H1 (cell line): ENCODE measurements at regions not wholly inside any gene's neighbourhood (a gene's known extent, or its start where the extent isn't known, plus 50 kb on each side); places are given as distances from the start of the nearest gene placed in this dataset.
A peak's percentile ranks its signal among the peaks of the same experiment; 100 is the strongest.

ENCODE experiments used
- CTCF ChIA-PET: fragments of 300-600 bp; sonication (Branson Sonifier 250); formaldehyde crosslinking; loops from one replicate; lab custom pipeline; 2021; ENCODE audit not compliant: partially characterized antibody; lab: Charles Lee
- POLR2A ChIA-PET: fragments of 300-600 bp; sonication (Branson Sonifier 250); formaldehyde crosslinking; loops from one replicate; lab custom pipeline; 2021; ENCODE audit warnings: inconsistent platforms; ENCODE audit not compliant: partially characterized antibody; lab: Charles Lee
- DNase-seq, 2 experiments: peaks; one replicate each; pipeline versions ENCODE4 v3.0.0 to v3.0.0-alpha.2; 2010 to 2022; ENCODE audit warnings: low spot score in 2 of 2, low read depth in 1 of 2, mixed read lengths in 1 of 2
- FAIRE-seq: peaks from 2 replicates; lab custom pipeline; 2011; peaks lifted over from hg19 to GRCh38; lab: Jason Lieb, UNC
- H2AFZ ChIP-seq: 2 replicates; pipeline ENCODE4 v1.8.1; 2012; ENCODE audit warnings: low read length, inconsistent platforms
- H2AK5ac ChIP-seq: 2 replicates; pipeline ENCODE4 v1.6.1; 2013; ENCODE audit warnings: low read depth, low read length
- H2BK120ac ChIP-seq: replicated peaks from 2 replicates; pipeline ENCODE3; 2013; ENCODE audit warnings: low read depth, low read length, inconsistent platforms
- H2BK12ac ChIP-seq: 2 replicates; pipeline ENCODE4 v1.6.1; 2013; ENCODE audit warnings: low read depth, low read length
- H2BK15ac ChIP-seq: 2 replicates; pipeline ENCODE4 v1.6.1; 2013; ENCODE audit warnings: low read length
- H2BK20ac ChIP-seq: 2 replicates; pipeline ENCODE4 v1.6.1; 2013; ENCODE audit warnings: low read length
- H2BK5ac ChIP-seq: 2 replicates; pipeline ENCODE4 v1.6.1; 2013; ENCODE audit warnings: low read depth, low read length
- H3K14ac ChIP-seq: 2 replicates; pipeline ENCODE4 v1.6.1; 2013; ENCODE audit warnings: inconsistent platforms; ENCODE audit not compliant: insufficient read length
- H3K18ac ChIP-seq: 2 replicates; pipeline ENCODE4 v1.6.1; 2013; ENCODE audit warnings: low read length; ENCODE audit errors: extremely low read depth
- H3K23ac ChIP-seq: 2 replicates; pipeline ENCODE4 v1.6.1; 2013; ENCODE audit warnings: inconsistent platforms; ENCODE audit not compliant: insufficient read length
- H3K23me2 ChIP-seq: 2 replicates; pipeline ENCODE4 v1.6.1; 2013; ENCODE audit warnings: low read depth, low read length
- H3K27ac ChIP-seq: 2 replicates; pipeline ENCODE4 v1.6.1; 2011; ENCODE audit warnings: low read depth, low read length, inconsistent platforms
- H3K27me3 ChIP-seq, 4 experiments: replicated peaks in 1 of 4; 1 replicate in 1 of 4; 2 replicates in 3 of 4; pipeline versions ENCODE4 v1.6.1 to v1.8.1; 2011 to 2013; ENCODE audit warnings: low read length in 3 of 4, mild to moderate bottlenecking in 3 of 4, inconsistent platforms in 2 of 4, mixed read lengths in 2 of 4, moderate library complexity in 1 of 4; ENCODE audit not compliant: control insufficient read depth in 3 of 4, insufficient read depth in 3 of 4; ENCODE audit errors: extremely low read depth in 1 of 4
- H3K36me3 ChIP-seq, 4 experiments: 2 replicates each; pipeline versions ENCODE4 v1.6.1 to v1.8.1; 2011 to 2013; ENCODE audit warnings: mild to moderate bottlenecking in 4 of 4, low read length in 3 of 4, moderate library complexity in 2 of 4, control low read depth in 1 of 4, inconsistent platforms in 1 of 4; ENCODE audit not compliant: insufficient read depth in 4 of 4, control insufficient read depth in 2 of 4
- H3K4ac ChIP-seq: replicated peaks from 2 replicates; pipeline ENCODE3; 2013; ENCODE audit warnings: low read length, low read depth, mixed read lengths, inconsistent platforms; ENCODE audit not compliant: insufficient read length
- H3K4me1 ChIP-seq, 4 experiments: replicated peaks in 1 of 4; 1 replicate in 1 of 4; 2 replicates in 3 of 4; pipeline versions ENCODE4 v1.6.1 to v1.8.1; 2011 to 2013; ENCODE audit warnings: low read length in 3 of 4, inconsistent platforms in 2 of 4, mixed read lengths in 1 of 4; ENCODE audit not compliant: insufficient read depth in 4 of 4, control insufficient read depth in 3 of 4
- H3K4me2 ChIP-seq, 2 experiments: 2 replicates each; pipeline versions ENCODE4 v1.6.1 to v1.8.1; 2011 to 2013; ENCODE audit warnings: low read depth in 2 of 2, low read length in 2 of 2, control low read depth in 1 of 2, inconsistent platforms in 1 of 2, mild to moderate bottlenecking in 1 of 2; ENCODE audit not compliant: insufficient read depth in 1 of 2
- H3K4me3 ChIP-seq, 4 experiments: fragments of 200-600, 300-600 bp in 1 of 4; sonication (generic), shearing (Covaris generic), sonication (Bioruptor Twin) in 1 of 4; 2 replicates each; pipeline versions ENCODE4 v1.5.1 to v1.8.1; 2011 to 2016; ENCODE audit warnings: low read length in 4 of 4, low read depth in 3 of 4, control low read depth in 2 of 4, inconsistent platforms in 2 of 4, mild to moderate bottlenecking in 2 of 4, mixed read lengths in 1 of 4, moderate library complexity in 1 of 4; ENCODE audit not compliant: insufficient read depth in 2 of 4; ENCODE audit errors: extremely low read depth in 1 of 4
- H3K56ac ChIP-seq: replicated peaks from 2 replicates; pipeline ENCODE3; 2013; ENCODE audit warnings: low read depth, mild to moderate bottlenecking, mixed read lengths, low read length, inconsistent platforms; ENCODE audit not compliant: insufficient read length
- H3K79me1 ChIP-seq: 2 replicates; pipeline ENCODE4 v1.6.1; 2013; ENCODE audit warnings: low read depth, low read length, control low read depth
- H3K79me2 ChIP-seq, 2 experiments: 2 replicates each; pipeline versions ENCODE4 v1.6.1 to v1.8.1; 2012 to 2013; ENCODE audit warnings: low read length in 2 of 2, mild to moderate bottlenecking in 2 of 2, inconsistent platforms in 1 of 2; ENCODE audit not compliant: insufficient read depth in 2 of 2, control insufficient read depth in 1 of 2
- H3K9ac ChIP-seq, 4 experiments: replicated peaks in 1 of 4; 1 replicate in 1 of 4; 2 replicates in 3 of 4; pipeline versions ENCODE4 v1.6.1 to v1.8.1; 2011 to 2013; ENCODE audit warnings: low read depth in 3 of 4, low read length in 3 of 4, control low read depth in 2 of 4, mild to moderate bottlenecking in 2 of 4, moderate library complexity in 2 of 4, inconsistent platforms in 1 of 4; ENCODE audit errors: extremely low read depth in 1 of 4
- H3K9me3 ChIP-seq, 2 experiments: 2 replicates each; pipeline versions ENCODE4 v1.6.1 to v1.8.1; 2012 to 2013; ENCODE audit warnings: mild to moderate bottlenecking in 2 of 2, moderate library complexity in 2 of 2, control low read depth in 1 of 2, inconsistent platforms in 1 of 2, low read depth in 1 of 2, low read length in 1 of 2, mixed read lengths in 1 of 2; ENCODE audit not compliant: insufficient read depth in 2 of 2
- H4K20me1 ChIP-seq, 2 experiments: replicated peaks in 1 of 2; 2 replicates each; pipeline versions ENCODE3 to v1.8.1; 2011 to 2013; ENCODE audit warnings: inconsistent platforms in 2 of 2, low read length in 2 of 2, mild to moderate bottlenecking in 1 of 2; ENCODE audit not compliant: insufficient read depth in 2 of 2, control insufficient read depth in 1 of 2
- H4K5ac ChIP-seq: 2 replicates; pipeline ENCODE4 v1.6.1; 2013; ENCODE audit warnings: low read length, low read depth, mixed read lengths, inconsistent platforms; ENCODE audit not compliant: insufficient read length
- H4K8ac ChIP-seq: 2 replicates; pipeline ENCODE4 v1.8.0; 2013; ENCODE audit warnings: mild to moderate bottlenecking, moderate library complexity, low read length, inconsistent platforms; ENCODE audit not compliant: insufficient read depth; ENCODE audit errors: extremely low read depth
- H4K91ac ChIP-seq: replicated peaks from 2 replicates; pipeline ENCODE3; 2013; ENCODE audit warnings: low read length, mixed read lengths, inconsistent platforms; ENCODE audit not compliant: insufficient read length
- CEBPB ChIP-seq: IDR thresholded peaks from 2 replicates; pipeline ENCODE4 v1.6.1; 2012; ENCODE audit warnings: low read depth, low read length
- CHD2 ChIP-seq: IDR thresholded peaks from 2 replicates; pipeline ENCODE4 v1.6.1; 2012; ENCODE audit warnings: low read length, improper control_type of control experiment
- EP300 ChIP-seq, 2 experiments: IDR thresholded peaks; 1 replicate in 1 of 2; 2 replicates in 1 of 2; pipeline ENCODE4 v1.6.1; 2011 to 2012; ENCODE audit warnings: low read depth in 2 of 2, low read length in 2 of 2, mild to moderate bottlenecking in 2 of 2, borderline replicate concordance in 1 of 2, inconsistent platforms in 1 of 2, moderate library complexity in 1 of 2
- JUN ChIP-seq: IDR thresholded peaks from 2 replicates; pipeline ENCODE4 v1.6.1; 2011; ENCODE audit warnings: low read depth, mild to moderate bottlenecking, improper control_type of control experiment, low read length
- KDM4A ChIP-seq: IDR thresholded peaks from one replicate; pipeline ENCODE4 v1.7.1; 2012; ENCODE audit warnings: low read depth, mild to moderate bottlenecking, moderate library complexity, low read length, inconsistent platforms; ENCODE audit not compliant: severe bottlenecking
- NANOG ChIP-seq: IDR thresholded peaks from 2 replicates; pipeline ENCODE4 v1.6.1; 2011; ENCODE audit warnings: low read length, low read depth, mild to moderate bottlenecking, inconsistent platforms; ENCODE audit not compliant: insufficient read depth, poor library complexity, severe bottlenecking
- POLR2A ChIP-seq, 2 experiments: IDR thresholded peaks; 1 replicate in 1 of 2; 2 replicates in 1 of 2; pipeline ENCODE4 v1.6.1; 2011; ENCODE audit warnings: low read depth in 2 of 2, low read length in 2 of 2, mild to moderate bottlenecking in 2 of 2; ENCODE audit errors: control extremely low read depth in 1 of 2
- RFX5 ChIP-seq: IDR thresholded peaks from 2 replicates; pipeline ENCODE4 v1.6.1; 2011; ENCODE audit warnings: low read depth, low read length, improper control_type of control experiment, borderline replicate concordance
- RXRA ChIP-seq: IDR thresholded peaks from 2 replicates; pipeline ENCODE4 v1.6.1; 2011; ENCODE audit warnings: low read depth, mild to moderate bottlenecking, low read length, moderate library complexity; ENCODE audit not compliant: insufficient read depth
- SIX5 ChIP-seq: IDR thresholded peaks from 2 replicates; pipeline ENCODE4 v1.6.1; 2011; ENCODE audit warnings: mild to moderate bottlenecking, low read depth, low read length
- SRF ChIP-seq: IDR thresholded peaks from 2 replicates; pipeline ENCODE4 v1.6.1; 2011; ENCODE audit warnings: mild to moderate bottlenecking, low read depth, low read length, moderate library complexity
- TCF12 ChIP-seq: IDR thresholded peaks from 2 replicates; pipeline ENCODE4 v1.6.1; 2011; ENCODE audit warnings: low read depth, mild to moderate bottlenecking, low read length
- YY1 ChIP-seq: IDR thresholded peaks from 2 replicates; pipeline ENCODE4 v1.6.1; 2011; ENCODE audit warnings: low read depth, mild to moderate bottlenecking, low read length
- WGBS, 2 experiments: shearing (Covaris generic) in 1 of 2; methylation state at CpG; one replicate each; pipeline versions ENCODE4 v1.1.6 to v1.1.7; 2013 to 2015; ENCODE audit warnings: low lambda C conversion rate in 2 of 2, mixed read lengths in 2 of 2, inconsistent platforms in 1 of 2, low coverage in 1 of 2, missing lambda C conversion rate in 1 of 2; ENCODE audit not compliant: insufficient replicate concordance in 2 of 2, insufficient coverage in 1 of 2, insufficient read length in 1 of 2; ENCODE audit errors: extremely low coverage in 1 of 2, missing lambda C conversion rate in 1 of 2; 5-methylcytosine and 5-hydroxymethylcytosine counted together

- Histone ChIP-seq H3K79me1 (no peaks in the 10 kb centered on the region), H2BK12ac (no peak overlapping the region), H3K4me2 (no peak overlapping the region), H2BK5ac (no peak overlapping the region), H3K4ac (no peak overlapping the region), H3K56ac (no peak overlapping the region), H4K20me1 (no peaks in the 10 kb centered on the region), H3K18ac (no peak overlapping the region), H3K23ac (no peak overlapping the region), H2BK15ac (no peak overlapping the region), H3K4me3 (no peak overlapping the region), H3K27ac (no peak overlapping the region), H4K8ac (no peak overlapping the region), H2AFZ (peak overlapping the region; percentile 70; the same call in 1 of the 2 replicates), H3K9me3 (no peaks in the 10 kb centered on the region), H2BK120ac (no peak overlapping the region), H4K5ac (no peak overlapping the region), H3K36me3 (no peaks in the 10 kb centered on the region), H2AK5ac (no peak overlapping the region), H3K23me2 (no peaks in the 10 kb centered on the region), H3K9ac (no peak overlapping the region), H3K79me2 (no peaks in the 10 kb centered on the region), H3K4me1 (no peaks in the 10 kb centered on the region), H3K14ac (no peak overlapping the region), H2BK20ac (no peak overlapping the region), H4K91ac (no peak overlapping the region), H3K27me3 (no peaks in the 10 kb centered on the region)
- TF ChIP-seq YY1 (no peak), RXRA (no peak), CHD2 (no peak), POLR2A (IDR thresholded peaks at IDR 0.05; ENCODE audit: control extremely low read depth in 1 of 2, low read depth in 2 of 2, low read length in 2 of 2) (no peak), EP300 (IDR thresholded peaks at IDR 0.05; ENCODE audit: borderline replicate concordance in 1 of 2, low read depth in 2 of 2, low read length in 2 of 2) (no peak), KDM4A (no peak), RFX5 (no peak), NANOG (no peak), SIX5 (no peak), JUN (no peak), TCF12 (no peak), SRF (no peak), CEBPB (no peak)
- DNase-seq (no peak), FAIRE-seq (no peak)
- CTCF ChIA-PET = interaction anchor here (1.6 kb wide), 1 partner anchor 14 kb away, joined by 5 read pairs; no protein-coding TSS in a partner anchor
- POLR2A ChIA-PET = no interaction called here
- WGBS, 2 experiments = 99% methylated on average over 5 of the region's 5 CpGs; no CpG with 5 or more reads in 1 of the 2 experiments
Measured at GRCh38 chr13:86476656-86477055, 677.4 kb upstream of the SLITRK6 start.
